ENCODE measurements at regions not wholly inside any gene's neighbourhood (a gene's known extent, or its start where the extent isn't known, plus 50 kb on each side); places are given as distances from the start of the nearest gene placed in this dataset.
A peak's percentile ranks its signal among the peaks of the same experiment; 100 is the strongest.

DNA sequence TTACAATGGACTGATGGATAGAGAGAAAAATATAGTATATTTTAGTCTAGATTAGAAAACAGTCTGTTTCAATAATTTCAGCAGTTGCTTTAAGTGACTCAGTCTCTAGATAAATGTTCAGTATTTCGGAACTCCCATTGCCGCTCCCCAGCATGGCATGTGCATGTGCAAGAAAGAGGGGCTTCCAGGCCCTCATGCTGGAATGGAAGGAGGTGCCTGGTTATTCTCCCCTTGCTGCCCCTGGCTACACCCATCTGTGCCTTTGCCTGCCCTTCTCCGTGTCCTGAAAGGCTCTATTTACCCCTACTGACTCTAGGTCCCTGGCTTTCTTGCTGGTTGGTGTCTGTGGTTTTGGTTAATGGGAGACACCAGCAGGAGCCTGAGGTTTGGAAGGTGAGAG lies 115.7 kb upstream of the IFNGR1 start:
- no peaks in the 10 kb centered on the region for H3K9me3 ChIP-seq (ENCODE audit: control insufficient read depth, low read length)
- H3K4me1 ChIP-seq (ENCODE audit: control insufficient read depth, insufficient read depth, low read depth, low read length), result no peaks in the 10 kb centered on the region
- no peaks in the 10 kb centered on the region for H3K79me1 ChIP-seq (replicated peaks; ENCODE audit: low read length, poor library complexity, severe bottlenecking)
- H3K4ac ChIP-seq (ENCODE audit: low read depth in 1 of 2, low read length in 2 of 2), result no peak overlapping the region
- H3K14ac ChIP-seq (ENCODE audit: low read length in 2 of 2), result no peak overlapping the region
- H2AFZ ChIP-seq (ENCODE audit: low read depth, low read length), result no peak overlapping the region
- H3K36me3 ChIP-seq (ENCODE audit: control insufficient read depth in 1 of 2, insufficient read depth in 2 of 2, low read depth in 1 of 2, low read length in 2 of 2), result no peaks in the 10 kb centered on the region
- no peak overlapping the region for H2AK5ac ChIP-seq (ENCODE audit: low read length, severe bottlenecking)
- no peak overlapping the region for H3K18ac ChIP-seq (ENCODE audit: low read depth in 1 of 2, low read length in 2 of 2)
- H2BK5ac ChIP-seq (ENCODE audit: low read depth, low read length, poor library complexity, severe bottlenecking), result no peak overlapping the region
- no peak overlapping the region for H3K4me2 ChIP-seq (ENCODE audit: low read length, poor library complexity, severe bottlenecking)
- H3K9ac ChIP-seq (ENCODE audit: low read length), result no peak overlapping the region
- no peaks in the 10 kb centered on the region for H3K27me3 ChIP-seq (ENCODE audit: control insufficient read depth in 1 of 2, insufficient read depth in 1 of 2, low read length in 2 of 2)
- DNase-seq, result no peak
- 89% methylated on average over 2 of the region's 3 CpGs for WGBS
- no peak overlapping the region for H4K91ac ChIP-seq (ENCODE audit: low read length)
- H3K27ac ChIP-seq (ENCODE audit: low read length, poor library complexity, severe bottlenecking), result no peak overlapping the region
- H2BK120ac ChIP-seq (ENCODE audit: low read depth, low read length), result no peak overlapping the region
- H2BK12ac ChIP-seq (ENCODE audit: low read length in 2 of 2), result no peak overlapping the region
- no peak overlapping the region for H3K23ac ChIP-seq (ENCODE audit: low read length in 2 of 2)
- no peak overlapping the region for H4K8ac ChIP-seq (ENCODE audit: low read length)
- H3K4me3 ChIP-seq (ENCODE audit: insufficient read depth in 1 of 2, low read depth in 1 of 2, low read length in 2 of 2), result no peak overlapping the region
- no peak overlapping the region for H2BK15ac ChIP-seq (ENCODE audit: low read depth, poor library complexity, severe bottlenecking)

DNA sequence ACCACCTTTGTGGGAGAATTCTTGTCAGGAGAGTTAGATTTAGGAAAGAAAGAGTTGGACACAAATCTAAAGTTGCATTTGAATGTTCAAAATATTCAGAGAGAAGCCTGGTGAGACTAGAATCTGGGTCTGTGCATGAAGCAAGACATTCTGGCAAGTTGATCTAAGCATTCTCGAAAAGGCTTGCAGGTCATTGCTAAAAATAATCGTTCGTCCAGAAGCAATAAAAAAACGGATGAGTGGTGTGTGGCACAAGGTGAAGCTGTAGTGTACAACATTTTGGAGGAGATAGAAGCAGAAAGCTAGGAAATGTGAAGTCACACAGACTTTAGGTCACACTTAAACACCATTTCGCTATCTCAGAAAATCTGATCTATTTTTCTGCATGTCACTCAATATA lies 114.9 kb upstream of the IFNGR1 start:
- Histone ChIP-seq H3K14ac (ENCODE audit: low read length in 2 of 2) (no peak overlapping the region), H4K8ac (ENCODE audit: low read length) (no peak overlapping the region), H2AK5ac (ENCODE audit: low read length, severe bottlenecking) (no peak overlapping the region), H3K4ac (ENCODE audit: low read depth in 1 of 2, low read length in 2 of 2) (no peak overlapping the region), H2AFZ (ENCODE audit: low read depth, low read length) (no peak overlapping the region), H3K27me3 (ENCODE audit: control insufficient read depth in 1 of 2, insufficient read depth in 1 of 2, low read length in 2 of 2) (no peaks in the 10 kb centered on the region), H3K9ac (ENCODE audit: low read length) (no peak overlapping the region), H3K79me1 (replicated peaks; ENCODE audit: low read length, poor library complexity, severe bottlenecking) (no peaks in the 10 kb centered on the region), H2BK5ac (ENCODE audit: low read depth, low read length, poor library complexity, severe bottlenecking) (no peak overlapping the region), H3K23ac (ENCODE audit: low read length in 2 of 2) (no peak overlapping the region), H3K27ac (ENCODE audit: low read length, poor library complexity, severe bottlenecking) (no peak overlapping the region), H2BK120ac (ENCODE audit: low read depth, low read length) (no peak overlapping the region), H2BK15ac (ENCODE audit: low read depth, poor library complexity, severe bottlenecking) (no peak overlapping the region), H3K4me2 (ENCODE audit: low read length, poor library complexity, severe bottlenecking) (no peak overlapping the region), H3K9me3 (ENCODE audit: control insufficient read depth, low read length) (no peaks in the 10 kb centered on the region), H3K4me3 (ENCODE audit: insufficient read depth in 1 of 2, low read depth in 1 of 2, low read length in 2 of 2) (no peak overlapping the region), H2BK12ac (ENCODE audit: low read length in 2 of 2) (no peak overlapping the region), H3K18ac (ENCODE audit: low read depth in 1 of 2, low read length in 2 of 2) (no peak overlapping the region), H4K91ac (ENCODE audit: low read length) (no peak overlapping the region), H3K4me1 (ENCODE audit: control insufficient read depth, insufficient read depth, low read depth, low read length) (no peaks in the 10 kb centered on the region), H3K36me3 (ENCODE audit: control insufficient read depth in 1 of 2, insufficient read depth in 2 of 2, low read depth in 1 of 2, low read length in 2 of 2) (no peaks in the 10 kb centered on the region)
- no peak for DNase-seq
- WGBS, result 92% methylated on average over 4 of the region's 5 CpGs

DNA sequence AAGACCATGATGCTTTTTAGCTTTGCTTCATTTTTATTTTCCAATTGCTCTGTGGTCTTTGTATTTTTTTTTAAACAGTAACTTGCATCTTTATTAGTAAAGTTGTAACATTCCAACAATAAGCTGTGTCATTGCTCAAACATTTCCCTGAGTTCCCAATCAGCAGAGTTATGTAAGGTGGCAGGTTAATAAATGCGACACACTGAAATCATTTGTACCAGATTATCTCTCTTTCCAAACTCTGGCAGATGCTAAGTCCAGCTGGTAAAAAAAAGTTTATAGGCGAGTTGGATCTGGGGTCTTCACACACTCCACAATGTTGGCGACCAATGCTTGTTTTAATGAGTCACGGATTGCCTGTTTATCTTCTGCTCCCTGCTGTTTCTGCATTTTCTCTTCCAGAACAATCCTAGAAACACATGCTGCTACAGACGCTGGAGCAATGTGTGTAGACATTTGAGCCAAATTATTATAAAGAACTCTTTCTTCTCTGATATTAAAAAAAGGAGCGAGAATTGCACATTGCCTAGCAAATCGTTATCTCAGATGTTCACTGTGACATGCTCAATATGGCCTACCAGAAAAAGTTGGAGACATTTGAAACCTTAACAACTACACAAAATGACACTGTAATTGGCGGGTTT lies 113.6 kb upstream of the IFNGR1 start:
- H4K91ac ChIP-seq (ENCODE audit: low read length), result no peak overlapping the region

DNA sequence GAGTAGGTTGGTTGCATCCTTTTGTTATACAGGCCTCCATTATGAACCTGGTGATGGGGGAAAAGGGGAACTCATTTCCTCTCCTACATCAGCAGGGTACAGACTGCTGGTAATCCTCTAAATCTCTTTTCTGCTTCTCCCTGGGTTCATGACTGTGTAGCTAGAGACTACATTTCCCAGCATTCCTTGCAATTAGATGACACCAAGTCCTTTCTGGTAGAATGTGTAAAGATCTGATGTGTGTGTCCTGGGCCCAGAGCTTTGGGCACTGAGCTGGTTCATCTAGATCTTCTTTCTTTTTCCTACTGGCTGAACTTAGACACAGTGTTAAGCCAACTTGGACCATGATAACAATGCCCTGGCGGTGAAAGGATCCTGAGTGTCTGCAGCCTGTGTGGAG lies 104.7 kb upstream of the IFNGR1 start:
- Histone ChIP-seq H2BK12ac (ENCODE audit: low read length in 2 of 2) (no peak overlapping the region), H3K4me3 (ENCODE audit: insufficient read depth in 1 of 2, low read depth in 1 of 2, low read length in 2 of 2) (no peak overlapping the region), H3K9me3 (ENCODE audit: control insufficient read depth, low read length) (no peaks in the 10 kb centered on the region), H3K4me2 (ENCODE audit: low read length, poor library complexity, severe bottlenecking) (no peak overlapping the region), H2BK5ac (ENCODE audit: low read depth, low read length, poor library complexity, severe bottlenecking) (no peak overlapping the region), H2AFZ (ENCODE audit: low read depth, low read length) (no peak overlapping the region), H3K36me3 (ENCODE audit: control insufficient read depth in 1 of 2, insufficient read depth in 2 of 2, low read depth in 1 of 2, low read length in 2 of 2) (no peaks in the 10 kb centered on the region), H2BK15ac (ENCODE audit: low read depth, poor library complexity, severe bottlenecking) (no peak overlapping the region), H3K27me3 (ENCODE audit: control insufficient read depth in 1 of 2, insufficient read depth in 1 of 2, low read length in 2 of 2) (no peaks in the 10 kb centered on the region), H3K4ac (ENCODE audit: low read depth in 1 of 2, low read length in 2 of 2) (no peak overlapping the region), H2AK5ac (ENCODE audit: low read length, severe bottlenecking) (no peak overlapping the region), H4K91ac (ENCODE audit: low read length) (no peak overlapping the region), H3K79me1 (replicated peaks; ENCODE audit: low read length, poor library complexity, severe bottlenecking) (no peaks in the 10 kb centered on the region), H4K8ac (ENCODE audit: low read length) (no peak overlapping the region), H3K27ac (ENCODE audit: low read length, poor library complexity, severe bottlenecking) (no peak overlapping the region), H3K18ac (ENCODE audit: low read depth in 1 of 2, low read length in 2 of 2) (no peak overlapping the region), H3K14ac (ENCODE audit: low read length in 2 of 2) (no peak overlapping the region), H2BK120ac (ENCODE audit: low read depth, low read length) (no peak overlapping the region), H3K4me1 (ENCODE audit: control insufficient read depth, insufficient read depth, low read depth, low read length) (no peaks in the 10 kb centered on the region), H3K9ac (ENCODE audit: low read length) (no peak overlapping the region), H3K23ac (ENCODE audit: low read length in 2 of 2) (no peak overlapping the region)
- no peak for DNase-seq
- WGBS, result 100% methylated on average over 1 of the region's 1 CpG

More for the DNA sequence above, 113.6 kb upstream of the IFNGR1 start:
- Histone ChIP-seq H2BK120ac (ENCODE audit: low read depth, low read length) (no peak overlapping the region), H4K8ac (ENCODE audit: low read length) (no peak overlapping the region), H3K27me3 (ENCODE audit: control insufficient read depth in 1 of 2, insufficient read depth in 1 of 2, low read length in 2 of 2) (no peaks in the 10 kb centered on the region), H2AK5ac (ENCODE audit: low read length, severe bottlenecking) (no peak overlapping the region), H3K4me2 (ENCODE audit: low read length, poor library complexity, severe bottlenecking) (no peak overlapping the region), H3K4ac (ENCODE audit: low read depth in 1 of 2, low read length in 2 of 2) (no peak overlapping the region), H3K27ac (ENCODE audit: low read length, poor library complexity, severe bottlenecking) (peak overlapping the region; percentile 16), H3K18ac (ENCODE audit: low read depth in 1 of 2, low read length in 2 of 2) (no peak overlapping the region), H3K9me3 (ENCODE audit: control insufficient read depth, low read length) (no peaks in the 10 kb centered on the region), H3K9ac (ENCODE audit: low read length) (peak overlapping the region; percentile 2), H3K23ac (ENCODE audit: low read length in 2 of 2) (no peak overlapping the region), H3K36me3 (ENCODE audit: control insufficient read depth in 1 of 2, insufficient read depth in 2 of 2, low read depth in 1 of 2, low read length in 2 of 2) (no peaks in the 10 kb centered on the region), H2BK5ac (ENCODE audit: low read depth, low read length, poor library complexity, severe bottlenecking) (no peak overlapping the region), H3K4me3 (ENCODE audit: insufficient read depth in 1 of 2, low read depth in 1 of 2, low read length in 2 of 2) (no peak overlapping the region), H2BK15ac (ENCODE audit: low read depth, poor library complexity, severe bottlenecking) (no peak overlapping the region), H2BK12ac (ENCODE audit: low read length in 2 of 2) (no peak overlapping the region), H3K4me1 (ENCODE audit: control insufficient read depth, insufficient read depth, low read depth, low read length) (no peaks in the 10 kb centered on the region), H3K79me1 (replicated peaks; ENCODE audit: low read length, poor library complexity, severe bottlenecking) (no peaks in the 10 kb centered on the region), H3K14ac (ENCODE audit: low read length in 2 of 2) (no peak overlapping the region), H2AFZ (ENCODE audit: low read depth, low read length) (no peak overlapping the region)
- WGBS, result 59% methylated on average over 8 of the region's 8 CpGs
- DNase-seq, result peak; percentile 3
